GM18517 (cell line): ENCODE measurements at regions not wholly inside any gene's neighbourhood (a gene's known extent, or its start where the extent isn't known, plus 50 kb on each side); places are given as distances from the start of the nearest gene placed in this dataset.
"Not testable (repeated sequence)": the region's sequence is repeated elsewhere in the genome, so short reads cannot be mapped to it uniquely, and the experiment has no call there.

ENCODE experiments used
- ATAC-seq: cut with Tn5 transposase; IDR thresholded peaks from one replicate; pipeline ENCODE4 v1.9.1; 2021; ENCODE audit warnings: mild to moderate bottlenecking, moderate library complexity; ENCODE audit not compliant: unreplicated experiment

GRCh38 chr2:595831-596592, 81.2 kb downstream of the TMEM18 start:
- ATAC-seq = no peak

- ATAC-seq = no peak
These were observed 81.9 kb downstream of the TMEM18 start for GRCh38 chr2:595141-595815.

- ATAC-seq = no peak
These were observed 82.8 kb downstream of the TMEM18 start for GRCh38 chr2:594297-594949.

- ATAC-seq = no peak
These were observed 83.7 kb downstream of the TMEM18 start for GRCh38 chr2:593356-594026.

GRCh38 chr2:592737-593136, 84.5 kb downstream of the TMEM18 start:
- no peak for ATAC-seq

- ATAC-seq = no peak
These were observed 86.7 kb downstream of the TMEM18 start for GRCh38 chr2:590214-591175.

GRCh38 chr2:589281-590130, 87.7 kb downstream of the TMEM18 start:
- no peak for ATAC-seq

GRCh38 chr2:588074-588645, 89.0 kb downstream of the TMEM18 start:
- ATAC-seq = no peak

- ATAC-seq = no peak
These were observed 89.9 kb downstream of the TMEM18 start for GRCh38 chr2:587087-587960.

- no peak for ATAC-seq
These were observed 90.5 kb downstream of the TMEM18 start for GRCh38 chr2:586641-587076.

- peak; percentile 95 for ATAC-seq
These were observed 92.1 kb downstream of the TMEM18 start for GRCh38 chr2:584863-585823.

GRCh38 chr2:583666-584065, 93.5 kb downstream of the TMEM18 start:
- ATAC-seq = no peak

GRCh38 chr2:582792-583528, 94.2 kb downstream of the TMEM18 start:
- ATAC-seq = no peak

- not testable (repeated sequence) for ATAC-seq
These were observed 94.9 kb downstream of the TMEM18 start for GRCh38 chr2:582289-582688.

GRCh38 chr2:579961-580360, 97.2 kb downstream of the TMEM18 start:
- no peak for ATAC-seq

GRCh38 chr2:579351-579886, 97.8 kb downstream of the TMEM18 start:
- no peak for ATAC-seq
